Mucosa of descending colon (tissue), 3 donors: ENCODE measurements at regions not wholly inside any gene's neighbourhood (a gene's known extent, or its start where the extent isn't known, plus 50 kb on each side); places are given as distances from the start of the nearest gene placed in this dataset.

ENCODE experiments used
- ATAC-seq: fragments of 200-7000 bp; cut with Tn5 transposase; one replicate; pipeline ENCODE4 v1.9.1; 2020; ENCODE audit warnings: mild to moderate bottlenecking, moderate library complexity
- DNase-seq, 3 donors: peaks; one replicate each; pipeline ENCODE4 v3.0.0-alpha.2; 2020
- H3K36me3 ChIP-seq: fragments of 200-600 bp; one replicate; pipeline ENCODE4 v1.8.0; 2021; ENCODE audit warnings: low read depth, mild to moderate bottlenecking
- H3K4me1 ChIP-seq: fragments of 200-600 bp; one replicate; pipeline ENCODE4 v1.8.0; 2021; ENCODE audit warnings: low read depth, mild to moderate bottlenecking
- H3K4me3 ChIP-seq: fragments of 200-600 bp; one replicate; pipeline ENCODE4 v1.8.0; 2021; ENCODE audit warnings: mild to moderate bottlenecking
- H3K9me3 ChIP-seq: fragments of 200-600 bp; one replicate; pipeline ENCODE4 v1.8.0; 2021; ENCODE audit warnings: mild to moderate bottlenecking
- intact Hi-C, 2 donors: fragments of 100-400 bp; cut with DNase I in 1 of 2; cut with micrococcal nuclease in 1 of 2; formaldehyde crosslinking; loops; one replicate each; pipeline versions ENCODE4 v1.11.0 to v1.11.1; 2022; cut with DNase I, micrococcal nuclease
- TF ChIP-seq, protein P1 (sequence below): fragments of 200-600 bp; IDR thresholded peaks from one replicate; pipeline ENCODE4 v1.8.0; 2022; ENCODE audit warnings: antibody characterized with exemption, mild to moderate bottlenecking
- donor health status: DM: no; HTN: no; CAD: no; lungs with moderate emphysema.
- donor health status: DM: no; HTN: no; CAD: no.
- donor health status: DM: no; HTN: yes; CAD: no.

DNA sequence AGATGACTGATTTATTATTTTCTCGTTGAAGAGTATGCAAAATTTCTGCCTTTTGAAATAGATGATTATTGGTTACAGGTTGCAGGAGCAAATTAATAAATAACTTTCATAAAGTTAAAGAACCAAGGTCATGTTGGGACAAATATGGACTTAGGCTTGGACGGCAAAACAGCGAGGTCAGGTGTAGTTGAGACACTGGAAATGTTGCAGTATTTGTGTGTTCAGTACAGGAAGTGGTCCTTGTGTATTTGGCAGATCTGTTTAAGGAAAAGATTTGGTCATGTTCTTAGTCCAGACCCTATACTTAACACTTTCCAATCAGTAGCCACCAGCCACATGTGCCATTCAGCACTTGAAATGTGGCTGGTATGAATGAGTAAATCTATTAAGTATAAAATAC, 486.5 kb downstream of the TDRD15 start:
- no peaks in the 10 kb centered on the region for H3K36me3 ChIP-seq
- TF ChIP-seq, protein P1, sequence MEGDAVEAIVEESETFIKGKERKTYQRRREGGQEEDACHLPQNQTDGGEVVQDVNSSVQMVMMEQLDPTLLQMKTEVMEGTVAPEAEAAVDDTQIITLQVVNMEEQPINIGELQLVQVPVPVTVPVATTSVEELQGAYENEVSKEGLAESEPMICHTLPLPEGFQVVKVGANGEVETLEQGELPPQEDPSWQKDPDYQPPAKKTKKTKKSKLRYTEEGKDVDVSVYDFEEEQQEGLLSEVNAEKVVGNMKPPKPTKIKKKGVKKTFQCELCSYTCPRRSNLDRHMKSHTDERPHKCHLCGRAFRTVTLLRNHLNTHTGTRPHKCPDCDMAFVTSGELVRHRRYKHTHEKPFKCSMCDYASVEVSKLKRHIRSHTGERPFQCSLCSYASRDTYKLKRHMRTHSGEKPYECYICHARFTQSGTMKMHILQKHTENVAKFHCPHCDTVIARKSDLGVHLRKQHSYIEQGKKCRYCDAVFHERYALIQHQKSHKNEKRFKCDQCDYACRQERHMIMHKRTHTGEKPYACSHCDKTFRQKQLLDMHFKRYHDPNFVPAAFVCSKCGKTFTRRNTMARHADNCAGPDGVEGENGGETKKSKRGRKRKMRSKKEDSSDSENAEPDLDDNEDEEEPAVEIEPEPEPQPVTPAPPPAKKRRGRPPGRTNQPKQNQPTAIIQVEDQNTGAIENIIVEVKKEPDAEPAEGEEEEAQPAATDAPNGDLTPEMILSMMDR: no peak
- intact Hi-C loops: no loop called here
- no peaks in the 10 kb centered on the region for H3K4me1 ChIP-seq
- H3K9me3 ChIP-seq: no peaks in the 10 kb centered on the region
- ATAC-seq (no peak), DNase-seq (no peak)
- H3K4me3 ChIP-seq: no peak overlapping the region

- DNase-seq: no peak
- Histone ChIP-seq H3K4me1 (no peaks in the 10 kb centered on the region), H3K9me3 (no peaks in the 10 kb centered on the region), H3K36me3 (no peaks in the 10 kb centered on the region), H3K4me3 (no peak overlapping the region)
- TF ChIP-seq, protein P1: no peak
- no peak for ATAC-seq
- intact Hi-C loops: no loop called here
Observed at GRCh38 chr2:21617885-21618434, 494.2 kb downstream of the TDRD15 start.

- TF ChIP-seq, protein P1: no peak
- Histone ChIP-seq H3K4me1 (no peaks in the 10 kb centered on the region), H3K9me3 (no peaks in the 10 kb centered on the region), H3K36me3 (no peaks in the 10 kb centered on the region), H3K4me3 (no peak overlapping the region)
- intact Hi-C loops: no loop called here
- ATAC-seq (no peak), DNase-seq (no peak)
Observed at GRCh38 chr2:21620771-21621170, 497.0 kb downstream of the TDRD15 start.

- H3K4me3 ChIP-seq: no peak overlapping the region
- TF ChIP-seq, protein P1: no peak
- no peaks in the 10 kb centered on the region for H3K4me1 ChIP-seq
- H3K36me3 ChIP-seq: no peaks in the 10 kb centered on the region
- no peaks in the 10 kb centered on the region for H3K9me3 ChIP-seq
- intact Hi-C loops: no loop called here
- no peak for ATAC-seq
- DNase-seq: no peak
Observed at GRCh38 chr2:21627938-21628337, 504.2 kb downstream of the TDRD15 start.

GRCh38 chr2:21633015-21633414, 509.2 kb downstream of the TDRD15 start:
- DNase-seq (no peak), ATAC-seq (no peak)
- no peaks in the 10 kb centered on the region for H3K4me1 ChIP-seq
- no peaks in the 10 kb centered on the region for H3K9me3 ChIP-seq
- no peak overlapping the region for H3K4me3 ChIP-seq
- no peaks in the 10 kb centered on the region for H3K36me3 ChIP-seq
- TF ChIP-seq, protein P1: no peak
- intact Hi-C loops: no loop called here

GRCh38 chr2:21633466-21633865, 509.7 kb downstream of the TDRD15 start:
- no peak overlapping the region for H3K4me3 ChIP-seq
- DNase-seq (no peak), ATAC-seq (no peak)
- H3K36me3 ChIP-seq: no peaks in the 10 kb centered on the region
- TF ChIP-seq, protein P1: no peak
- no peaks in the 10 kb centered on the region for H3K9me3 ChIP-seq
- intact Hi-C loops: no loop called here
- no peaks in the 10 kb centered on the region for H3K4me1 ChIP-seq
